Esophagus muscularis mucosa (tissue), 4 donors: ENCODE measurements at regions not wholly inside any gene's neighbourhood (a gene's known extent, or its start where the extent isn't known, plus 50 kb on each side); places are given as distances from the start of the nearest gene placed in this dataset.

Source experiments
- DNase-seq: peaks from one replicate; pipeline ENCODE4 v3.0.0-alpha.2; 2017; ENCODE audit errors: extremely low spot score
- H3K27ac ChIP-seq, 4 donors: fragments of 200-600 bp; sonication (generic); replicated peaks in 1 of 4; 1 replicate in 3 of 4; 2 replicates in 1 of 4; pipeline ENCODE4 v1.5.1; 2016 to 2019; ENCODE audit warnings: mild to moderate bottlenecking in 1 of 4
- H3K27me3 ChIP-seq, 4 donors: fragments of 200-600 bp; sonication (generic); one replicate each; pipeline versions ENCODE4 v1.5.1 to v1.6.0; 2016 to 2019
- H3K36me3 ChIP-seq, 4 donors: fragments of 200-600 bp; sonication (generic); one replicate each; pipeline ENCODE4 v1.5.1; 2016 to 2019
- H3K4me1 ChIP-seq, 4 donors: fragments of 200-600 bp; sonication (generic); one replicate each; pipeline ENCODE4 v1.5.1; 2016 to 2019
- H3K4me3 ChIP-seq, 4 donors: fragments of 200-600 bp; sonication (generic); 1 replicate in 2 of 4; 2 replicates in 2 of 4; pipeline ENCODE4 v1.5.1; 2016 to 2019; ENCODE audit warnings: mild to moderate bottlenecking in 4 of 4, moderate library complexity in 1 of 4
- H3K9me3 ChIP-seq, 4 donors: fragments of 200-600 bp; sonication (generic); 1 replicate in 3 of 4; 2 replicates in 1 of 4; pipeline ENCODE4 v1.5.1; 2016 to 2019
- EP300 ChIP-seq: sonication (generic); formaldehyde crosslinking; IDR thresholded peaks from one replicate; pipeline ENCODE4 v1.6.1; 2017; ENCODE audit warnings: antibody characterized with exemption
- POLR2A ChIP-seq: fragments of 450-650 bp; IDR thresholded peaks from one replicate; pipeline ENCODE4 v1.6.1; 2017; ENCODE audit warnings: antibody characterized with exemption, moderate library complexity, mild to moderate bottlenecking, low read depth
- POLR2AphosphoS5 ChIP-seq, 2 donors: sonication (generic); formaldehyde crosslinking; IDR thresholded peaks; one replicate each; pipeline ENCODE4 v1.6.1; 2017; ENCODE audit warnings: antibody characterized with exemption in 2 of 2
- WGBS: methylation state at CpG from one replicate; pipeline ENCODE4 v1.1.5; 2018; 5-methylcytosine and 5-hydroxymethylcytosine counted together
- intact Hi-C: fragments of 100-400 bp; cut with DNase I; formaldehyde crosslinking; loops from one replicate; pipeline ENCODE4 v1.15.1; 2023
- TF ChIP-seq, protein P1 (sequence below), 3 experiments: fragments of 200-600 bp in 2 of 3; fragments of 450-650 bp in 1 of 3; sonication (generic) in 2 of 3; IDR thresholded peaks; one replicate each; pipeline ENCODE4 v1.5.1; 2017 to 2019; ENCODE audit warnings: antibody characterized with exemption in 3 of 3, mild to moderate bottlenecking in 2 of 3, moderate library complexity in 1 of 3

DNA sequence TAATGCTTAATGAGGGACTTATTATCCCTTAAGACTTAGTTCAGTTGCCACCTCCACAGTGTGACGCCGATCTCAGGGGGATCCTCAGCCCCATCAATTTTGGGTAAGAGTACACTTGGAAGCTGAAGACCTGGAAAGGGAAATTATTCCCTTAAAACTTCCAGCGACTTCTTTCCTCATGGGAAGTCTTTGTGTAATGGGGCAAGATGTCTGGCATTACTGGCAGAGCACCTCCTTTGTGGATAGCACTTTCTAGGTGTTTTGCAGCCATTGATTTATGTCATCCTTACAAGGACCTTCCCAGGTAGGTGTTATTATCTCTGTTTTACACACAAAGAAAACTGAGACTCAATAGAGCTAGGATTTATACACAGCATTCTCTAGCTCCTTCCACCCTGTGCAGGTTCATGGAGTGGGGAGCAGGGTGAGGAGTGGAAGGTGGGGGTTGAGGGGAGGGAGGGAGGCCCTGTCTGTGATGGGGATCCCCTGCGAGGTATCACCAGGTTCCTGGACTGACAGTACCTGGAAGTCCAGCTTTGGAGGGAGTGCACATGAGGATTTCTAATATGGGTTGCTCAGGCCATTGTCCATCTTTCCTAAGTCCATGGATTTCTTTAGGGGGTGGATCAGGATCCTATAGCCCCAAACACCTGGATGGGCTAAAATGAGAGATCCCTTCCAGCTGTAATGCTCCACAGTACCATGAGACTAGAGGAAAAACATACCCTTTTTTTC lies 79.4 kb downstream of the MYCN start:
- Histone ChIP-seq H3K4me3 (no peak overlapping the region), H3K4me1 (no peaks in the 10 kb centered on the region), H3K36me3 (no peaks in the 10 kb centered on the region), H3K27ac (no peak overlapping the region), H3K9me3 (no peaks in the 10 kb centered on the region), H3K27me3 (peaks cover 0 to 23% (median 4%) of the 10 kb centered on the region in 4 donors)
- intact Hi-C loops, result no loop called here
- DNase-seq, result no peak
- TF ChIP-seq, protein P1, sequence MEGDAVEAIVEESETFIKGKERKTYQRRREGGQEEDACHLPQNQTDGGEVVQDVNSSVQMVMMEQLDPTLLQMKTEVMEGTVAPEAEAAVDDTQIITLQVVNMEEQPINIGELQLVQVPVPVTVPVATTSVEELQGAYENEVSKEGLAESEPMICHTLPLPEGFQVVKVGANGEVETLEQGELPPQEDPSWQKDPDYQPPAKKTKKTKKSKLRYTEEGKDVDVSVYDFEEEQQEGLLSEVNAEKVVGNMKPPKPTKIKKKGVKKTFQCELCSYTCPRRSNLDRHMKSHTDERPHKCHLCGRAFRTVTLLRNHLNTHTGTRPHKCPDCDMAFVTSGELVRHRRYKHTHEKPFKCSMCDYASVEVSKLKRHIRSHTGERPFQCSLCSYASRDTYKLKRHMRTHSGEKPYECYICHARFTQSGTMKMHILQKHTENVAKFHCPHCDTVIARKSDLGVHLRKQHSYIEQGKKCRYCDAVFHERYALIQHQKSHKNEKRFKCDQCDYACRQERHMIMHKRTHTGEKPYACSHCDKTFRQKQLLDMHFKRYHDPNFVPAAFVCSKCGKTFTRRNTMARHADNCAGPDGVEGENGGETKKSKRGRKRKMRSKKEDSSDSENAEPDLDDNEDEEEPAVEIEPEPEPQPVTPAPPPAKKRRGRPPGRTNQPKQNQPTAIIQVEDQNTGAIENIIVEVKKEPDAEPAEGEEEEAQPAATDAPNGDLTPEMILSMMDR (IDR thresholded peaks at IDR 0.05), result no peak
- TF ChIP-seq POLR2A (no peak), EP300 (no peak), POLR2AphosphoS5 (IDR thresholded peaks at IDR 0.05) (no peak)
- WGBS, result 93% methylated on average over 4 of the region's 4 CpGs

DNA sequence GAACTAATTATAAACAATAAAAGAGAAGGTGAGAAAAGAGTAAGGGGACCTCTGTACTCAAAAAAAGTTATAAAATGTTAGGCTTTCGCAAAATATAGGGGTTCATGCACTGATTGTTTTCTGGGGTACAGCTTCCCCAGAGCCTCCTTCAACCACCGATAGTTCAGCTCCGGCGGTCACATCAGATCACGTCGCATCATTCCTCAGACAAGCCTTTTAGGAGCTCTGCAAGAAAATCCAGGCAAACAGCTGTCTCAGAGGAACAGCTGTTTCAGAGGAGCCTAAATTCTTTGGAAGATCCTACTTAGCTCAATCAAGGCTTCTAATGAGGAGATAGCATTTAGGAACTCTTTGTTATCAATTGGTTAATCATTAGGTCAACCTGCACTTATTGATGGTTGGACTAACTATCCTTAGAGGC lies 78.7 kb downstream of the MYCN start:
- TF ChIP-seq POLR2A, result no peak
- no peak for TF ChIP-seq POLR2AphosphoS5 (IDR thresholded peaks at IDR 0.05)
- TF ChIP-seq EP300, result no peak
- TF ChIP-seq, protein P1 (IDR thresholded peaks at IDR 0.05), result no peak
- intact Hi-C loops, result no loop called here
- DNase-seq, result no peak
- 91% methylated on average over 6 of the region's 6 CpGs for WGBS
- Histone ChIP-seq H3K9me3 (no peaks in the 10 kb centered on the region), H3K4me3 (no peak overlapping the region), H3K27ac (no peak overlapping the region), H3K36me3 (no peaks in the 10 kb centered on the region), H3K4me1 (peaks cover 0 to 5% (median 5%) of the 10 kb centered on the region in 4 donors), H3K27me3 (peaks cover 0 to 30% (median 10%) of the 10 kb centered on the region in 4 donors)

DNA sequence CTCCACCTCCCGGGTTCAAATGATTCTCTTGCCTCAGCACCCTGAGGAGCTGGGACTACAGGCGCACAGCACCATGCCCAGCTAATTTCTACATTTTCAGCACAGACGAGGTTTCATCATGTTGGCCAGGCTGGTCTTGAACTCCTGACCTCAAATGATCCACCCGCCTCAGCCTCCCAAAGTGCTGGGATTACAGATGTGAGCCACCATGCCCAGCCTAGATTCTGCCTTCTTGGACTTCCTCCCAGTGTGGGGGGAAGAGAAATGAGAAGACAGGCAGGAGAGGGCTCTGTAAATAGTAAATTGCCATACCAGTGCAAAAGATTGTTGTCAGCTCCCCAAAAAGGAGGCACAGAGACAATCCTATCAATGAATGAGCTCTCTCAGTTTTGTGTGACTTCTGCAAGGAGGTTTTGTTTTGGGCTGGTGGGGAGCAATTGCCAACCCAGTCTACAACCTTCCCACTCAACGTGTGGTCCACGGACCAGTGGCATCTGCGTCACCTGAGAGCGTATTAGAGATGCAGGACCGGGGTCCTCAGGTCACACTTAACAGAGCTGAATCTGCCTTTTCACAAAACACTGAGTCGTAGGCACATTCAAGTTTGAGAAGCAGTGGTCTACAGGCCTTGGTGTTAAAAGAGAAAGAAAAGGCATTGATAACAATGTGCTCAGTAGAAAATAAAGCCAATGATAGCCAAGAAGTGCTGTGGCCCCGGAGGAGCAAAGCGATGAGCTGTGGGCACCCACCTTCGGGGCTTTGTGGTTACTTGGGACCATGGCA lies 78.1 kb downstream of the MYCN start:
- intact Hi-C loops, result no loop called here
- TF ChIP-seq EP300 (no peak), POLR2AphosphoS5 (IDR thresholded peaks at IDR 0.05) (no peak), POLR2A (no peak)
- TF ChIP-seq, protein P1 (IDR thresholded peaks at IDR 0.05), result no peak
- H3K27ac ChIP-seq, result no peak overlapping the region
- peaks cover 2 to 11% (median 11%) of the 10 kb centered on the region in 4 donors for H3K4me1 ChIP-seq
- WGBS, result 91% methylated on average over 13 of the region's 13 CpGs
- no peak overlapping the region for H3K4me3 ChIP-seq
- no peaks in the 10 kb centered on the region for H3K9me3 ChIP-seq
- no peaks in the 10 kb centered on the region for H3K36me3 ChIP-seq
- no peak for DNase-seq
- H3K27me3 ChIP-seq, result peaks cover 0 to 36% (median 13%) of the 10 kb centered on the region in 4 donors

DNA sequence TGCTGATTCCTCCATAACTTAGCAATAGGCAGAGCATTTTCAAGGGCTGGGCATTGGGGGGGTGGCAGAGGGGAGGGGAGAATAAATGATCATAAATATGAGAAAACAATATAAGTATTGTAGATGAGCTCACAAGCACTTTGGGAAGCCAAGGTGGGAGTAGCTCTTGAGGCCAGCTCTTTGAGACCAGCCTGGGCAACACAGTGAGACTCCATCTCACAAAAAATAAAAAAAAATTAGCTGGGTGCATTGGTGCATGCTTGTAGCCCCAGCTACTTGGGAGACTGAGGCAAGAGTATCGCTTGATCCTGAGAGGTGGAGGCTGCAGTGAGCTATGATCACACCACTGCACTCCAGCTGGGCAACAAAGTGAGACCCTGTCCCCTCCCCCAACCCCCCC lies 75.9 kb downstream of the MYCN start:
- no peaks in the 10 kb centered on the region for H3K9me3 ChIP-seq
- no peak for DNase-seq
- H3K27ac ChIP-seq, result no peak overlapping the region
- peaks cover 2 to 19% (median 16%) of the 10 kb centered on the region in 4 donors for H3K4me1 ChIP-seq
- TF ChIP-seq, protein P1 (IDR thresholded peaks at IDR 0.05), result no peak
- TF ChIP-seq POLR2A (no peak), POLR2AphosphoS5 (IDR thresholded peaks at IDR 0.05) (no peak), EP300 (no peak)
- intact Hi-C loops, result no loop called here
- H3K27me3 ChIP-seq, result peaks cover 0 to 58% (median 26%) of the 10 kb centered on the region in 4 donors
- H3K36me3 ChIP-seq, result no peaks in the 10 kb centered on the region
- WGBS, result 91% methylated on average over 1 of the region's 1 CpG
- no peak overlapping the region for H3K4me3 ChIP-seq
